ENCODE measurements at regions not wholly inside any gene's neighbourhood (a gene's known extent, or its start where the extent isn't known, plus 50 kb on each side); places are given as distances from the start of the nearest gene placed in this dataset.
"Not testable (repeated sequence)": the region's sequence is repeated elsewhere in the genome, so short reads cannot be mapped to it uniquely, and the experiment has no call there.

GRCh38 chr12:83696311-83696710, 1009.6 kb downstream of the TMTC2 start:
- ATAC-seq (ENCODE audit: low read depth); DNase-seq; POLR2A ChIA-PET (ENCODE audit: unreplicated experiment): not testable (repeated sequence)

More at GRCh38 chr12:83696311-83696710, 1009.6 kb downstream of the TMTC2 start:
- H3K14ac ChIP-seq (replicated peaks; ENCODE audit: low read depth, low read length); H3K4me3 ChIP-seq (ENCODE audit: insufficient read depth, low read depth, low read length); H4K20me1 ChIP-seq (ENCODE audit: insufficient read depth, low read length); H4K8ac ChIP-seq (ENCODE audit: low read depth in 2 of 2, low read length in 2 of 2); H2AK9ac ChIP-seq (replicated peaks; ENCODE audit: low read depth, low read length, poor library complexity); H2AK5ac ChIP-seq (ENCODE audit: low read depth, low read length); BruUV-seq (replicated peaks); H3K4ac ChIP-seq (ENCODE audit: low read depth, low read length); H3K27ac ChIP-seq (ENCODE audit: insufficient read depth, low read length); H2AFZ ChIP-seq (replicated peaks; ENCODE audit: low read length, poor library complexity); H3K9me3 ChIP-seq (ENCODE audit: control insufficient read depth, insufficient read depth, low read length); H2BK120ac ChIP-seq (ENCODE audit: low read depth, low read length); H4K5ac ChIP-seq (ENCODE audit: low read depth, low read length); H2BK15ac ChIP-seq (ENCODE audit: low read depth, low read length); H3K9ac ChIP-seq (ENCODE audit: low read depth, low read length); H3K56ac ChIP-seq (ENCODE audit: extremely low read depth, insufficient read depth, low read length); H3K79me1 ChIP-seq (ENCODE audit: low read depth in 1 of 2, low read length in 2 of 2); H3K4me1 ChIP-seq (ENCODE audit: control insufficient read depth, insufficient read depth, low read length); H3K27me3 ChIP-seq (ENCODE audit: control insufficient read depth, insufficient read depth, low read length); H3K36me3 ChIP-seq (ENCODE audit: control insufficient read depth, insufficient read depth, low read length); H3K9me1 ChIP-seq (ENCODE audit: insufficient read depth, low read length); H3K4me2 ChIP-seq (ENCODE audit: low read depth, low read length); H3K23ac ChIP-seq (ENCODE audit: low read depth, low read length); H4K91ac ChIP-seq (ENCODE audit: insufficient read depth, low read depth, low read length); H2BK20ac ChIP-seq (ENCODE audit: low read depth, low read length); in situ Hi-C loops (cut with MboI; ENCODE audit: low sequenced_read_pairs); H3K18ac ChIP-seq (ENCODE audit: low read depth, low read length); CTCF ChIA-PET; intact Hi-C loops (cut with micrococcal nuclease); H2BK5ac ChIP-seq (ENCODE audit: low read depth, low read length, poor library complexity, severe bottlenecking); dilution Hi-C loops (cut with HindIII; ENCODE audit: low sequenced_read_pairs, unreplicated experiment): not testable (repeated sequence)
- WGBS, 2 experiments (ENCODE audit: extremely low coverage in 2 of 2, insufficient read length in 1 of 2) = 74% methylated on average over 9 of the region's 13 CpGs; no CpG with 5 or more reads in 1 of the 2 experiments

Data from IMR-90 (cell line).